H1 (cell line): ENCODE measurements at regions not wholly inside any gene's neighbourhood (a gene's known extent, or its start where the extent isn't known, plus 50 kb on each side); places are given as distances from the start of the nearest gene placed in this dataset.

ENCODE experiments used
- CTCF ChIA-PET: fragments of 300-600 bp; sonication (Branson Sonifier 250); formaldehyde crosslinking; loops from one replicate; lab custom pipeline; 2021; ENCODE audit not compliant: partially characterized antibody; lab: Charles Lee
- POLR2A ChIA-PET: fragments of 300-600 bp; sonication (Branson Sonifier 250); formaldehyde crosslinking; loops from one replicate; lab custom pipeline; 2021; ENCODE audit warnings: inconsistent platforms; ENCODE audit not compliant: partially characterized antibody; lab: Charles Lee
- DNase-seq, 2 experiments: peaks; one replicate each; pipeline versions ENCODE4 v3.0.0 to v3.0.0-alpha.2; 2010 to 2022; ENCODE audit warnings: low spot score in 2 of 2, low read depth in 1 of 2, mixed read lengths in 1 of 2
- FAIRE-seq: peaks from 2 replicates; lab custom pipeline; 2011; peaks lifted over from hg19 to GRCh38; lab: Jason Lieb, UNC
- H2AFZ ChIP-seq: 2 replicates; pipeline ENCODE4 v1.8.1; 2012; ENCODE audit warnings: low read length, inconsistent platforms
- H2AK5ac ChIP-seq: 2 replicates; pipeline ENCODE4 v1.6.1; 2013; ENCODE audit warnings: low read depth, low read length
- H2BK120ac ChIP-seq: replicated peaks from 2 replicates; pipeline ENCODE3; 2013; ENCODE audit warnings: low read depth, low read length, inconsistent platforms
- H2BK12ac ChIP-seq: 2 replicates; pipeline ENCODE4 v1.6.1; 2013; ENCODE audit warnings: low read depth, low read length
- H2BK15ac ChIP-seq: 2 replicates; pipeline ENCODE4 v1.6.1; 2013; ENCODE audit warnings: low read length
- H2BK20ac ChIP-seq: 2 replicates; pipeline ENCODE4 v1.6.1; 2013; ENCODE audit warnings: low read length
- H2BK5ac ChIP-seq: 2 replicates; pipeline ENCODE4 v1.6.1; 2013; ENCODE audit warnings: low read depth, low read length
- H3K14ac ChIP-seq: 2 replicates; pipeline ENCODE4 v1.6.1; 2013; ENCODE audit warnings: inconsistent platforms; ENCODE audit not compliant: insufficient read length
- H3K18ac ChIP-seq: 2 replicates; pipeline ENCODE4 v1.6.1; 2013; ENCODE audit warnings: low read length; ENCODE audit errors: extremely low read depth
- H3K23ac ChIP-seq: 2 replicates; pipeline ENCODE4 v1.6.1; 2013; ENCODE audit warnings: inconsistent platforms; ENCODE audit not compliant: insufficient read length
- H3K23me2 ChIP-seq: 2 replicates; pipeline ENCODE4 v1.6.1; 2013; ENCODE audit warnings: low read depth, low read length
- H3K27ac ChIP-seq: 2 replicates; pipeline ENCODE4 v1.6.1; 2011; ENCODE audit warnings: low read depth, low read length, inconsistent platforms
- H3K27me3 ChIP-seq, 4 experiments: replicated peaks in 1 of 4; 1 replicate in 1 of 4; 2 replicates in 3 of 4; pipeline versions ENCODE4 v1.6.1 to v1.8.1; 2011 to 2013; ENCODE audit warnings: low read length in 3 of 4, mild to moderate bottlenecking in 3 of 4, inconsistent platforms in 2 of 4, mixed read lengths in 2 of 4, moderate library complexity in 1 of 4; ENCODE audit not compliant: control insufficient read depth in 3 of 4, insufficient read depth in 3 of 4; ENCODE audit errors: extremely low read depth in 1 of 4
- H3K36me3 ChIP-seq, 4 experiments: 2 replicates each; pipeline versions ENCODE4 v1.6.1 to v1.8.1; 2011 to 2013; ENCODE audit warnings: mild to moderate bottlenecking in 4 of 4, low read length in 3 of 4, moderate library complexity in 2 of 4, control low read depth in 1 of 4, inconsistent platforms in 1 of 4; ENCODE audit not compliant: insufficient read depth in 4 of 4, control insufficient read depth in 2 of 4
- H3K4ac ChIP-seq: replicated peaks from 2 replicates; pipeline ENCODE3; 2013; ENCODE audit warnings: low read length, low read depth, mixed read lengths, inconsistent platforms; ENCODE audit not compliant: insufficient read length
- H3K4me1 ChIP-seq, 4 experiments: replicated peaks in 1 of 4; 1 replicate in 1 of 4; 2 replicates in 3 of 4; pipeline versions ENCODE4 v1.6.1 to v1.8.1; 2011 to 2013; ENCODE audit warnings: low read length in 3 of 4, inconsistent platforms in 2 of 4, mixed read lengths in 1 of 4; ENCODE audit not compliant: insufficient read depth in 4 of 4, control insufficient read depth in 3 of 4
- H3K4me2 ChIP-seq, 2 experiments: 2 replicates each; pipeline versions ENCODE4 v1.6.1 to v1.8.1; 2011 to 2013; ENCODE audit warnings: low read depth in 2 of 2, low read length in 2 of 2, control low read depth in 1 of 2, inconsistent platforms in 1 of 2, mild to moderate bottlenecking in 1 of 2; ENCODE audit not compliant: insufficient read depth in 1 of 2
- H3K4me3 ChIP-seq, 4 experiments: fragments of 200-600, 300-600 bp in 1 of 4; sonication (generic), shearing (Covaris generic), sonication (Bioruptor Twin) in 1 of 4; 2 replicates each; pipeline versions ENCODE4 v1.5.1 to v1.8.1; 2011 to 2016; ENCODE audit warnings: low read length in 4 of 4, low read depth in 3 of 4, control low read depth in 2 of 4, inconsistent platforms in 2 of 4, mild to moderate bottlenecking in 2 of 4, mixed read lengths in 1 of 4, moderate library complexity in 1 of 4; ENCODE audit not compliant: insufficient read depth in 2 of 4; ENCODE audit errors: extremely low read depth in 1 of 4
- H3K56ac ChIP-seq: replicated peaks from 2 replicates; pipeline ENCODE3; 2013; ENCODE audit warnings: low read depth, mild to moderate bottlenecking, mixed read lengths, low read length, inconsistent platforms; ENCODE audit not compliant: insufficient read length
- H3K79me1 ChIP-seq: 2 replicates; pipeline ENCODE4 v1.6.1; 2013; ENCODE audit warnings: low read depth, low read length, control low read depth
- H3K79me2 ChIP-seq, 2 experiments: 2 replicates each; pipeline versions ENCODE4 v1.6.1 to v1.8.1; 2012 to 2013; ENCODE audit warnings: low read length in 2 of 2, mild to moderate bottlenecking in 2 of 2, inconsistent platforms in 1 of 2; ENCODE audit not compliant: insufficient read depth in 2 of 2, control insufficient read depth in 1 of 2
- H3K9ac ChIP-seq, 4 experiments: replicated peaks in 1 of 4; 1 replicate in 1 of 4; 2 replicates in 3 of 4; pipeline versions ENCODE4 v1.6.1 to v1.8.1; 2011 to 2013; ENCODE audit warnings: low read depth in 3 of 4, low read length in 3 of 4, control low read depth in 2 of 4, mild to moderate bottlenecking in 2 of 4, moderate library complexity in 2 of 4, inconsistent platforms in 1 of 4; ENCODE audit errors: extremely low read depth in 1 of 4
- H3K9me3 ChIP-seq, 2 experiments: 2 replicates each; pipeline versions ENCODE4 v1.6.1 to v1.8.1; 2012 to 2013; ENCODE audit warnings: mild to moderate bottlenecking in 2 of 2, moderate library complexity in 2 of 2, control low read depth in 1 of 2, inconsistent platforms in 1 of 2, low read depth in 1 of 2, low read length in 1 of 2, mixed read lengths in 1 of 2; ENCODE audit not compliant: insufficient read depth in 2 of 2
- H4K20me1 ChIP-seq, 2 experiments: replicated peaks in 1 of 2; 2 replicates each; pipeline versions ENCODE3 to v1.8.1; 2011 to 2013; ENCODE audit warnings: inconsistent platforms in 2 of 2, low read length in 2 of 2, mild to moderate bottlenecking in 1 of 2; ENCODE audit not compliant: insufficient read depth in 2 of 2, control insufficient read depth in 1 of 2
- H4K5ac ChIP-seq: 2 replicates; pipeline ENCODE4 v1.6.1; 2013; ENCODE audit warnings: low read length, low read depth, mixed read lengths, inconsistent platforms; ENCODE audit not compliant: insufficient read length
- H4K8ac ChIP-seq: 2 replicates; pipeline ENCODE4 v1.8.0; 2013; ENCODE audit warnings: mild to moderate bottlenecking, moderate library complexity, low read length, inconsistent platforms; ENCODE audit not compliant: insufficient read depth; ENCODE audit errors: extremely low read depth
- H4K91ac ChIP-seq: replicated peaks from 2 replicates; pipeline ENCODE3; 2013; ENCODE audit warnings: low read length, mixed read lengths, inconsistent platforms; ENCODE audit not compliant: insufficient read length
- E2F6 ChIP-seq: IDR thresholded peaks from 2 replicates; pipeline ENCODE4 v1.6.1; 2012; ENCODE audit warnings: inconsistent platforms
- HDAC2 ChIP-seq, 2 experiments: fragments of 300-600 bp in 1 of 2; sonication (generic) in 1 of 2; IDR thresholded peaks; 2 replicates each; pipeline ENCODE4 v1.6.1; 2011 to 2012; ENCODE audit warnings: low read depth in 2 of 2, low read length in 2 of 2, mild to moderate bottlenecking in 2 of 2, moderate library complexity in 2 of 2, borderline replicate concordance in 1 of 2, inconsistent platforms in 1 of 2
- POLR2A ChIP-seq, 2 experiments: IDR thresholded peaks; 1 replicate in 1 of 2; 2 replicates in 1 of 2; pipeline ENCODE4 v1.6.1; 2011; ENCODE audit warnings: low read depth in 2 of 2, low read length in 2 of 2, mild to moderate bottlenecking in 2 of 2; ENCODE audit errors: control extremely low read depth in 1 of 2
- POU5F1 ChIP-seq: IDR thresholded peaks from 2 replicates; pipeline ENCODE4 v1.6.1; 2011; ENCODE audit warnings: low read depth, mild to moderate bottlenecking, low read length, moderate library complexity
- WGBS, 2 experiments: shearing (Covaris generic) in 1 of 2; methylation state at CpG; one replicate each; pipeline versions ENCODE4 v1.1.6 to v1.1.7; 2013 to 2015; ENCODE audit warnings: low lambda C conversion rate in 2 of 2, mixed read lengths in 2 of 2, inconsistent platforms in 1 of 2, low coverage in 1 of 2, missing lambda C conversion rate in 1 of 2; ENCODE audit not compliant: insufficient replicate concordance in 2 of 2, insufficient coverage in 1 of 2, insufficient read length in 1 of 2; ENCODE audit errors: extremely low coverage in 1 of 2, missing lambda C conversion rate in 1 of 2; 5-methylcytosine and 5-hydroxymethylcytosine counted together

- Histone ChIP-seq H3K79me2 (no peaks in the 10 kb centered on the region), H3K9me3 (no peaks in the 10 kb centered on the region), H4K20me1 (no peaks in the 10 kb centered on the region), H3K9ac (no peak overlapping the region), H2BK20ac (no peak overlapping the region), H3K4me3 (no peak overlapping the region), H4K5ac (no peak overlapping the region), H4K91ac (no peak overlapping the region), H3K14ac (no peak overlapping the region), H3K27ac (no peak overlapping the region), H3K4ac (no peak overlapping the region), H3K4me1 (no peaks in the 10 kb centered on the region), H3K79me1 (no peaks in the 10 kb centered on the region), H3K23me2 (no peaks in the 10 kb centered on the region), H3K36me3 (no peaks in the 10 kb centered on the region), H2BK5ac (no peak overlapping the region), H3K18ac (no peak overlapping the region), H4K8ac (no peak overlapping the region), H3K4me2 (no peak overlapping the region), H2AK5ac (no peak overlapping the region), H3K23ac (no peak overlapping the region), H2BK15ac (no peak overlapping the region), H2BK120ac (no peak overlapping the region), H2BK12ac (no peak overlapping the region), H2AFZ (no peak overlapping the region), H3K56ac (no peak overlapping the region), H3K27me3 (no peaks in the 10 kb centered on the region)
- WGBS, 2 experiments = 87% methylated on average over 1 of the region's 1 CpG; no CpG with 5 or more reads in 1 of the 2 experiments
- FAIRE-seq (no peak), DNase-seq (no peak)
- ChIA-PET CTCF (no interaction called here), POLR2A (no interaction called here)
- TF ChIP-seq HDAC2 (IDR thresholded peaks at IDR 0.05; ENCODE audit: borderline replicate concordance in 1 of 2, low read depth in 2 of 2, low read length in 2 of 2) = no peak
- TF ChIP-seq POLR2A (IDR thresholded peaks at IDR 0.05; ENCODE audit: control extremely low read depth in 1 of 2, low read depth in 2 of 2, low read length in 2 of 2) = no peak
- TF ChIP-seq E2F6 = no peak
- TF ChIP-seq POU5F1 = no peak
These were observed 764.5 kb downstream of the TRAM1L1 start for GRCh38 chr4:116320859-116321258.
